Stomach (tissue), 8 donors: ENCODE measurements at regions not wholly inside any gene's neighbourhood (a gene's known extent, or its start where the extent isn't known, plus 50 kb on each side); places are given as distances from the start of the nearest gene placed in this dataset.

Source experiments
- DNase-seq, 2 donors: peaks; one replicate each; pipeline versions ENCODE4 v3.0.0 to v3.0.0-alpha.2; 2013 to 2019
- H3K27ac ChIP-seq, 5 donors: fragments of 200-600 bp in 4 of 5; sonication (generic) in 4 of 5; one replicate each; pipeline ENCODE4 v1.5.1; 2013 to 2019; ENCODE audit warnings: mild to moderate bottlenecking in 1 of 5, moderate library complexity in 1 of 5
- H3K27me3 ChIP-seq, 3 donors: fragments of 200-600 bp; sonication (generic); one replicate each; pipeline ENCODE4 v1.5.1; 2017 to 2019; ENCODE audit warnings: mixed run types in 1 of 3
- H3K36me3 ChIP-seq, 4 donors: fragments of 200-600 bp; sonication (generic); 1 replicate in 3 of 4; 2 replicates in 1 of 4; pipeline ENCODE4 v1.5.1; 2016 to 2019
- H3K4me1 ChIP-seq, 4 donors: fragments of 200-600 bp; sonication (generic); one replicate each; pipeline ENCODE4 v1.5.1; 2016 to 2019
- H3K4me3 ChIP-seq, 4 donors: fragments of 200-600 bp; sonication (generic) in 3 of 4; one replicate each; pipeline ENCODE4 v1.5.1; 2016 to 2019; ENCODE audit warnings: mild to moderate bottlenecking in 1 of 4
- H3K9me3 ChIP-seq, 4 donors: fragments of 200-600 bp; sonication (generic); one replicate each; pipeline ENCODE4 v1.5.1; 2016 to 2019
- CTCF ChIP-seq, 7 experiments: fragments of 450-650 bp in 4 of 7; fragments of 200-600 bp in 3 of 7; sonication (generic) in 3 of 7; IDR thresholded peaks; one replicate each; pipeline ENCODE4 v1.5.1; 2016 to 2019; ENCODE audit warnings: antibody characterized with exemption in 7 of 7, control low read depth in 2 of 7, mild to moderate bottlenecking in 1 of 7
- EP300 ChIP-seq: sonication (generic); formaldehyde crosslinking; IDR thresholded peaks from one replicate; pipeline ENCODE4 v1.6.1; 2017; ENCODE audit warnings: antibody characterized with exemption
- POLR2A ChIP-seq, 4 donors: fragments of 450-650 bp; IDR thresholded peaks; one replicate each; pipeline ENCODE4 v1.6.1; 2016; ENCODE audit warnings: antibody characterized with exemption in 4 of 4, control low read depth in 2 of 4, mild to moderate bottlenecking in 1 of 4, moderate library complexity in 1 of 4
- POLR2AphosphoS5 ChIP-seq, 3 donors: sonication (generic); formaldehyde crosslinking; IDR thresholded peaks; one replicate each; pipeline ENCODE4 v1.6.1; 2016; ENCODE audit warnings: antibody characterized with exemption in 3 of 3
- WGBS, 5 donors: extraction: QIAGEN DNeasy Blood & Tissue Kit in 3 of 5; methylation state at CpG; one replicate each; pipeline versions ENCODE4 v1.1.5 to v1.1.7; 2013 to 2018; 5-methylcytosine and 5-hydroxymethylcytosine counted together
- intact Hi-C: fragments of 100-400 bp; cut with DNase I; formaldehyde crosslinking; loops from one replicate; pipeline ENCODE4 v1.15.1; 2023; ENCODE audit warnings: low total_unique reads
- donor health status: healthy with polysubstance abuse.
- donor health status: Bipolar disorder and iron deficiency.
- donor health status: healthy.

GRCh38 chr1:55289614-55290013 lies 74.5 kb upstream of the USP24 start:
- WGBS, 5 donors: 80 to 93% (median 83%) methylated on average over 5 of the region's 5 CpGs
- intact Hi-C loops: loop anchor here (10.0 kb wide), 1 partner anchor 1295 kb away; no protein-coding TSS in a partner anchor
- no peaks in the 10 kb centered on the region for H3K36me3 ChIP-seq

GRCh38 chr1:55289042-55289441 lies 73.9 kb upstream of the USP24 start:
- H3K9me3 ChIP-seq: no peaks in the 10 kb centered on the region
- H3K27me3 ChIP-seq: no peaks in the 10 kb centered on the region
- TF ChIP-seq POLR2A (IDR thresholded peaks at IDR 0.05): no peak
- TF ChIP-seq EP300: no peak
- no peak for TF ChIP-seq POLR2AphosphoS5 (IDR thresholded peaks at IDR 0.05)
- no peak for TF ChIP-seq CTCF (IDR thresholded peaks at IDR 0.05)
- intact Hi-C loops: loop anchor here (10.0 kb wide), 1 partner anchor 1296 kb away; no protein-coding TSS in a partner anchor
- no peak for DNase-seq
- no peak overlapping the region for H3K4me3 ChIP-seq
- peaks cover 0 to 4% (median 0%) of the 10 kb centered on the region in 4 donors for H3K4me1 ChIP-seq
- no peaks in the 10 kb centered on the region for H3K36me3 ChIP-seq
- H3K27ac ChIP-seq: no peak overlapping the region
- WGBS, 5 donors: 91 to 97% (median 96%) methylated on average over 7 of the region's 7 CpGs

More at GRCh38 chr1:55289614-55290013, 74.5 kb upstream of the USP24 start:
- DNase-seq: no peak
- peaks cover 0 to 4% (median 0%) of the 10 kb centered on the region in 4 donors for H3K4me1 ChIP-seq
- H3K27ac ChIP-seq: no peak overlapping the region
- no peaks in the 10 kb centered on the region for H3K27me3 ChIP-seq
- no peaks in the 10 kb centered on the region for H3K9me3 ChIP-seq
- no peak overlapping the region for H3K4me3 ChIP-seq
- TF ChIP-seq CTCF (IDR thresholded peaks at IDR 0.05) (no peak), POLR2A (IDR thresholded peaks at IDR 0.05) (no peak), POLR2AphosphoS5 (IDR thresholded peaks at IDR 0.05) (no peak), EP300 (no peak)

DNA sequence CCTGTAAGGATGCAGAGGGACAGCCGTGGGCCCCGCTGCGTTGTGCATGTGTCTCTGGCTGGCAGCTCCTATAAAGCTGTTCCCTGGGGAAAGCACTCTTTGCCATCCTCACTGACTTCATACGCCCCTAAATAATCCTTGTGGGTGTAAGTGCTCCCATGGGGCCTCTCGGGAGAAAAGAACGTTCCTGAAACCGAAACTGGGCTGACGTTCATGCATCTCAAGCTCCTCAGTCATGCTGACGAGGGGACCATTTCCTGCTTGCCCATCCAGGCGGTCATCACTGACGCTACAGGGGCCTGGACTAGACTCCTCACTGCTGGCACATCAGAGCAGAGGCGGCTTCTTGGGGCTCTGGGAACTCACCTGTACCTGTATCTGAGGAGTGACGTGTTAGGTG lies 73.1 kb upstream of the USP24 start:
- peaks cover 0 to 4% (median 0%) of the 10 kb centered on the region in 4 donors for H3K4me1 ChIP-seq
- no peak for DNase-seq

DNA sequence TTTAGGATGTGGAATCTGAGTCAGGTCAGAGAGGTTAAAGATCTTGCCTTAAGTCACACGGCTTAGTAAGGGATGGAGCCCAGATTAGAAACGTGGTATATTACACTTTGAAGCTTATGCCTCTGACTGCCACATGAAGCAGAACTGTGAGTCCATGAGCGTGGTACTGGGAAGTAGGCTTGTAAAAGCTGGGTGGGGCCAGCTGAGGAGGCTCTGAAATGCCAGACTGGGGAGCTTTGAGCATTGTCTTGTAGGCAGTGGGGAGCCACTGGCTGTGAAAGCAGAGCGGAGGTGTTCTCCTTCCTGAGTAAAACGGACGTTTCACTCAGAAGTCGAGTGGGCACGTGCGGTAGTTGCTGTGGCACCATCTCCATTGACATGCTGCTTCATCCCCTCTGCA lies 72.6 kb upstream of the USP24 start:
- no peaks in the 10 kb centered on the region for H3K27me3 ChIP-seq
- TF ChIP-seq EP300 (no peak), POLR2A (IDR thresholded peaks at IDR 0.05) (no peak), POLR2AphosphoS5 (IDR thresholded peaks at IDR 0.05) (no peak), CTCF (IDR thresholded peaks at IDR 0.05) (no peak)
- H3K27ac ChIP-seq: no peak overlapping the region
- 77 to 81% (median 78%) methylated on average over 9 of the region's 9 CpGs for WGBS, 5 donors
- no peaks in the 10 kb centered on the region for H3K9me3 ChIP-seq
- DNase-seq: no peak
- H3K4me1 ChIP-seq: peaks cover 0 to 4% (median 0%) of the 10 kb centered on the region in 4 donors
- H3K4me3 ChIP-seq: no peak overlapping the region
- intact Hi-C loops: loop anchor here (10.0 kb wide), 1 partner anchor 1297 kb away; no protein-coding TSS in a partner anchor
- no peaks in the 10 kb centered on the region for H3K36me3 ChIP-seq

More for the DNA sequence above, 73.1 kb upstream of the USP24 start:
- WGBS, 5 donors: 70 to 84% (median 82%) methylated on average over 12 to 13 of the region's 13 CpGs
- no peaks in the 10 kb centered on the region for H3K9me3 ChIP-seq
- H3K36me3 ChIP-seq: no peaks in the 10 kb centered on the region
- H3K4me3 ChIP-seq: no peak overlapping the region
- no peak overlapping the region for H3K27ac ChIP-seq
- intact Hi-C loops: loop anchor here (10.0 kb wide), 1 partner anchor 1297 kb away; no protein-coding TSS in a partner anchor
- H3K27me3 ChIP-seq: no peaks in the 10 kb centered on the region
- no peak for TF ChIP-seq POLR2AphosphoS5 (IDR thresholded peaks at IDR 0.05)
- no peak for TF ChIP-seq CTCF (IDR thresholded peaks at IDR 0.05)
